ENCODE measurements at regions not wholly inside any gene's neighbourhood (a gene's known extent, or its start where the extent isn't known, plus 50 kb on each side); places are given as distances from the start of the nearest gene placed in this dataset.

GRCh38 chr2:2574401-2575180 is 243.5 kb upstream of the MYT1L start:
- DNase-seq (ENCODE audit: low spot score in 2 of 2): no peak
- no peak for TF ChIP-seq CTCF (IDR thresholded peaks at IDR 0.05)
- no peak for TF ChIP-seq POLR2AphosphoS5 (IDR thresholded peaks at IDR 0.05)
- no peak for TF ChIP-seq POLR2A (IDR thresholded peaks at IDR 0.05)
- TF ChIP-seq EP300 (IDR thresholded peaks at IDR 0.05): no peak
- 73% methylated on average over 12 of the region's 16 CpGs for WGBS
- H3K27ac ChIP-seq: no peak overlapping the region
- peaks cover 5% of the 10 kb centered on the region for H3K27me3 ChIP-seq
- no peaks in the 10 kb centered on the region for H3K4me1 ChIP-seq
- H3K36me3 ChIP-seq: no peaks in the 10 kb centered on the region
- H3K4me3 ChIP-seq: no peak overlapping the region
- no peaks in the 10 kb centered on the region for H3K9me3 ChIP-seq

- Histone ChIP-seq H3K4me1 (no peaks in the 10 kb centered on the region), H3K9me3 (no peaks in the 10 kb centered on the region), H3K36me3 (no peaks in the 10 kb centered on the region), H3K4me3 (no peak overlapping the region), H3K27ac (no peak overlapping the region), H3K27me3 (peaks cover 5% of the 10 kb centered on the region)
- 94% methylated on average over 15 of the region's 15 CpGs for WGBS
- TF ChIP-seq CTCF (IDR thresholded peaks at IDR 0.05) (no peak), POLR2AphosphoS5 (IDR thresholded peaks at IDR 0.05) (no peak), POLR2A (IDR thresholded peaks at IDR 0.05) (no peak), EP300 (IDR thresholded peaks at IDR 0.05) (no peak)
- DNase-seq (ENCODE audit: low spot score in 2 of 2): no peak
These were observed 242.7 kb upstream of the MYT1L start for GRCh38 chr2:2573658-2574293.

GRCh38 chr2:2573205-2573604 is 242.1 kb upstream of the MYT1L start:
- Histone ChIP-seq H3K27ac (no peak overlapping the region), H3K4me1 (no peaks in the 10 kb centered on the region), H3K36me3 (no peaks in the 10 kb centered on the region), H3K27me3 (peaks cover 5% of the 10 kb centered on the region), H3K4me3 (no peak overlapping the region), H3K9me3 (no peaks in the 10 kb centered on the region)
- WGBS: 96% methylated on average over 4 of the region's 4 CpGs
- TF ChIP-seq EP300 (IDR thresholded peaks at IDR 0.05) (no peak), POLR2A (IDR thresholded peaks at IDR 0.05) (no peak), CTCF (IDR thresholded peaks at IDR 0.05) (no peak), POLR2AphosphoS5 (IDR thresholded peaks at IDR 0.05) (no peak)
- DNase-seq (ENCODE audit: low spot score in 2 of 2): no peak

GRCh38 chr2:2572393-2573204 is 241.5 kb upstream of the MYT1L start:
- WGBS: 92% methylated on average over 25 of the region's 25 CpGs
- TF ChIP-seq EP300 (IDR thresholded peaks at IDR 0.05): no peak
- TF ChIP-seq CTCF (IDR thresholded peaks at IDR 0.05): no peak
- no peak for TF ChIP-seq POLR2AphosphoS5 (IDR thresholded peaks at IDR 0.05)
- no peak for TF ChIP-seq POLR2A (IDR thresholded peaks at IDR 0.05)
- Histone ChIP-seq H3K4me3 (no peak overlapping the region), H3K36me3 (no peaks in the 10 kb centered on the region), H3K27me3 (peaks cover 5% of the 10 kb centered on the region), H3K27ac (no peak overlapping the region), H3K9me3 (no peaks in the 10 kb centered on the region), H3K4me1 (no peaks in the 10 kb centered on the region)
- DNase-seq (ENCODE audit: low spot score in 2 of 2): no peak

All from suprapubic skin (tissue), 4 donors.